SKM-1 treated with dmso at 0.1 percent for 144 hours (cell line): ENCODE measurements at regions not wholly inside any gene's neighbourhood (a gene's known extent, or its start where the extent isn't known, plus 50 kb on each side); places are given as distances from the start of the nearest gene placed in this dataset.

Experiments
- DNase-seq: peaks from one replicate; lab custom pipeline; 2025; ENCODE audit not compliant: unreplicated experiment; lab: John Stamatoyannopoulos, UW

DNA sequence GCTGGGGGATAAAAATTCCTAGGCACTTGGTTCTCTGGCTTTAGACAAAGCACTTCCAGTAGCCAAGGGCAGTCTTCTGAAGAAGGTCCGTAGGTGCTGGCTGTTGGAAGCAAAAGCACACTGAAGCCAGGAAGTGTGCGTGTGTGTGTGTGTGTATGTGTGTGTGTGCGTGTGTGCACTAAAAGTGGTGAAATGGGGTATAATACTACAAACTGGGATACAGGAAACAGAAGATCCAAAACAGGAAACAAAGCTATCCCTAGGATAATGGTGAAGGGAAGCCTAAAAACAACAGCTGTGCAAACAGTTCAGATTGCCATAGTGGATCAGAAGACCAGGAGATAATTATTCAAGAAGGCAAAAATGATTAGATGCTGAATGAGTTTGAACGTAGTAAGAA is 103.4 kb downstream of the IL20RB start:
- no peak for DNase-seq

DNA sequence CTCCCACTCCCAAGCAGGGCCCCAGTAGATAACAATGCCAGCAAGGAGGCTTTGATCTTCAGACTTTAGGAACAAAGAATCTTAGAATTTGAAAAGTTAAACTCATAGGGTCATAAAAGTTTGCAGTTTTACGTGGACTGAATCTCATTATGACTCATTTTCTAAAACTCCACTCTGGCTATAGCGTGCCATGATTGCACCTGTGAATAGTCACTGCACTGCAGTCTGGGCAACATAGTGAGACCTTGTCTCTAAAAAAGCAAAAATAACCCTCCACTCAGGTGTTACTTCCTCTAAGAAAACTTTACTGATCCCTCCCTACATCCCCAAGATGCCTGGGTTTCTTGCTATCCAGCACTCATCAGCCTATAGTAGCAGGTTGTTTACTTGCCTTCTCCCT is 104.5 kb downstream of the IL20RB start:
- no peak for DNase-seq

DNA sequence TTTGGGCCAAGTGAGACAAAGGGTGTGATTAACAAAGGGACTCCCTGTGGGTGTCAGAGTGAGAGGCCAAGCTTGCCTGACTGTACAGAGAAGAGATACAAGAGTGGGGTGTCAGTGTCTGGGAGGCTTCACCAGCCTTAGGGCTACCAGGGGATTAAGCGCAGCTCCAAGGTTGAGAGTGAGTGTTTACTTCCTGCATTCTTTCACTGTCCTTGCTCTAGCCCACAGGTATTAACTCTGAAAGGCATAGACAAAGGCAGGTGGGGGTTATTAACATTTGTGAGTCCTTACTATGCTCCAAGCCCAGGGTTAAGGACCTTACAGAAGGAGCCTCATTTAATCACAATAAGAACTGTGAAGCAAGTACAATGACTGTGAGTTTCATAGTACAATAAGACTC is 107.6 kb downstream of the IL20RB start:
- DNase-seq = no peak

DNA sequence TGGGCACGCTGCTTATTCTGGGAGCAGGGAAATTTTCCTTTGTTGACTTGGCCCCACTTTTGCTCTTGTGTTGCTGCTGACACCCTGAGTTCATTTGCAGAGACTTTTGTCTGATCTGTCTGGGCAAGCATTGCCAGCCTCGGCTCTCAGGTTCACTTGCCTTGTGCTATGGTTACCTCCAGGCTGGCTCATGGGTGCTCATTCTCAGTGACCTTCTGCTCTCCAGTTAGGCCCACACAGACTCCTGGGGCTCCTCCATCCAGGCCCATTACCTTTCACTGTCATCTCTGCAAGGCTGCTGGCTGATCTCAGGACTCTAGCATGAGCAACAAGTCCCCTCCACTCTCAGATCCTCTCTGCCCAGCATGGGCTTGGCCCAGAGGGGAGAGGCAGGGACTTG is 108.3 kb downstream of the IL20RB start:
- no peak for DNase-seq

DNA sequence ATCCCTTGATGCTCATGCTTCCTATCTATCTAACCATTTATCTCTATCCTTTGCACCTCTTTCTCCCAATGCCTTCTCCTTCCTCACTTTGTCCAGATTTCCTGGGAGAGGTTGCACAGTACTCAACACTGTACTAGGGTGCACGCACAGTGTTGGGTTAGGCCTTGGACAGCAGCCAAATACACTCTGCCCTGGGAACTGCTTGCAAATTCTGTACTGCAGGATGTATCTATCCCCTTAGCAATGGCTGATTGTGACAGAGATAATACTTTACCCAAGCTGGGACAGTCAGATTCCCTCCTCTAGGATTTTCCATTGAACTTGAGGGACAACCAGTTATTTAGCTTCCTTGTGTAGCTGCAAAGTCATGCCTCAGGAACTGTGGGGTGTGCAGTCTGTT is 113.3 kb downstream of the IL20RB start:
- DNase-seq = no peak

DNA sequence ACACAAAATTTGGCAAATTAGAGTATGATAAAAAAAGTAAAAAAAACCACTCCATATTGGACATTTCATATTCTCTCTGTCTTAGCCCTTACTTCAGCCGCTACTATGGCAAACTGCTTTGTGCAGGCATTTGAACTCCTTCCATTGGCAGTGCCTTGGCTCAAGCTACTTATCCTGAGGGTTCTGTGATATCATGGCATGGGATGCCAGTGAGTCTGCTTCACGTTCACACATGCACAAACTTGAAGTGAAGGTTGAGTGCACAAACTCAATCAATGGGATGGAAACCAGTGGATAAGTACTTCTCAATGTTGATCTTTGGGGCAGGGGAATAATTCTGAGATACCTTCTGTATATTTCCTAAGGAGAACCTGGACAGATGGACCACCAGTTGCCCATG is 117.2 kb downstream of the IL20RB start:
- DNase-seq = no peak

DNA sequence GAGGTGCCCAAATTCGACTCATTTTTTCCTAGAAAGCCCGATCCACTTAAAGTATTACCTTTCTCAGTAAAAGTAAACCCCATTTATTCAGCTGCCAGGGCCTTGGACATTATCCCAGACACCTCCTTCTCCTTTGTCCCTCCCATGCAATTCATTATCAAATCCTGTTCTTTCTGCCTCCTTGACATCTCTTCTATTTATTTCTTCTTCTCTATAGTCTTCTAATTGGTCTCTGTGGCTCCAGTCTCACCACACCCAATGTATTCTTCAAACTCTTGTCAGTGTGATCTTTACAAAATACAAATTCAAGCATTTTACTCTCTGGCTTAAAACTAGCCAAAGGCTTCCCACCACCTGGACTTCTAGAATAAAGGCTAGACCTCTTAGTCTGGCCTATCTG is 120.3 kb downstream of the IL20RB start:
- no peak for DNase-seq

DNA sequence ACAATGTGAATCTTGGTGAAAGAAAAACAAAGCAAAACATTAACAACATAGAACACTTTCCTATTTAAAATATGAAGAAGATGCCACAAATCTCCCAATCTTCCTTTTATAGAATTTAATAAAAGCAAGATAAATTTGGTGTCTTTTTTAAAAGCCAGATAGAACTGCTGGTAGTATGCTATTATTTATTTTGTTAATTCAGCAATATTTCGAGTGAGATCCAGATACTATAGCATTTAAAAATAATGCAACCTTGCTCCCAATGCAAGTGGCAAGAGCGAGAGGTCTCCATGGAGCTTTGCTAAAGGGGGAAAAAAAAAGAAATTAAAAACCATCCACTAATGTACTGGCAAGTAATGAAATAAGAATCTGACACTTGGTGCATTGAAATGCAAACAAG is 121.8 kb downstream of the IL20RB start:
- no peak for DNase-seq

DNA sequence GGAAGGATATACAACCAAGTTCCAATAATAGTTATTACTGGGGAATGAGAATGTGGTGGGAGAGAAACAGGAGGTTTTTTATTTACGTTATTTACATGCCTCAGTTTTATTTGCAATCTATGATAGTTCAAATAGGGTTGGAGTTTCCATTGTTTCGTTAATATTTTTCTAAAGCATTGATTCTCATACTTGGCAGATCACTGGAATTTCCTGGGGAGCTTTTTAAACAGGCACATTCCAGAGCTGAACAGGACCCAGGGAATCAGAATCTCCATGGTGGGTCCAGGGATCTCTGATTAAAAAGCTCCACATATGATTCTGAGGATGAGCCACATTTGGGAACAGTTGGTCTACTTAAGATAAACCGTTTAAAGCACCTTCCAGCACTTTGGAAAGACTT is 123.9 kb downstream of the IL20RB start:
- DNase-seq = no peak

DNA sequence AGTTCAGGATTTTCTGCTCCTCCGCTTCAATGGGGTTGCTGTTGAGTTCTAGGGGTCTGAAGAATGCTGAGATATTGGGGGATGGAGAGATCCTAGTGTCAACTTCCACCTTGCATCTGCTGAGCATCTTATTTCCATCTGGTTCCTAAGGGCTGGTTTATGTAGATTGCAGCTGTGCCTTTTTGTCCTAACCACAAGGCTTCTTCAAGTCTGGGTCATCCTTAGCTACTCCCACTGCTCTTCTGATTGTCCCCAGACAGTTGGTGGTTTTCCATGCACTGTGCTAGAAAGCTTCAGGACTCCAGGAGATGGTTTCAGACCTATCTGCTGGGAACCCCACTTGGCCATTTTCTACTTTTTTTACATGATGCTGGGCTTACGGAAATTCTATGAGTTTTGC is 125.0 kb downstream of the IL20RB start:
- no peak for DNase-seq

DNA sequence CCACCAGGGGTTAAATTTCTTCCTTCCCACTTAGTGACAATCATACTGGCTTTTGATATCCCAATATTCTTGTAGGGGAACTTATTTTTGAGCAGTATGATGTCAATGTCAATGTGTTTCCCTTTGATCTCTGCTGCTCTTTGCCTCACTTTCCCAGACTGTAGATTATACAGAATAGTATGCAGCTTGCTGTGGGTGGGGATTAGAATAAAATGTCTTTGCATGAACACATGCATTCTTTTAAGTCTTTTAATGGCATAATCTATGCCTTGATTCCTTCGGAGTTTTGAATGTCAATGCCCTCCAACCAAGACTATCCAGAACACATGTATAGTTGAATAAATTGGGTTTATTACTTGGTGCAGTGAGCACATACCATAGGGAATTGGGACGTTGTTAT is 125.5 kb downstream of the IL20RB start:
- no peak for DNase-seq

DNA sequence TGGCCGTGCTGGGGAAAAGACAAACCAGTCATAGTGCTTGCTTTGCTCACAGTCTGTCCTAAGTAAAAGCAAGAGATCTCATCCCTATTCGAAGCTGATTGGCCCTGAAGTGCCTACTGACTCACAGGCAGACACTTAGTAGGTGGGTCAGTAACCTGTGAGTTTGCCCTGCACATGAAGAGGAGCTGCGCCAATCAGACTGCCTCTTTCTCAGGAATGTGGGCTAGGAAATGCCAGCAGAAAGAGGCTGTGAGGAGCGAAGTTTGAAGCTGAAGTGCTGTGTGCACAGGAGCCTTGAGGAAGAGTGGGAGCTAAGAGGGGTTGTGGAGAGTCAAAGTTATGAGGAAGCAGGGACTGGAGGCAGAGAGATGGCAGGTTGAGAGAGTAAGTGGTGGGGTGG is 126.8 kb downstream of the IL20RB start:
- no peak for DNase-seq

DNA sequence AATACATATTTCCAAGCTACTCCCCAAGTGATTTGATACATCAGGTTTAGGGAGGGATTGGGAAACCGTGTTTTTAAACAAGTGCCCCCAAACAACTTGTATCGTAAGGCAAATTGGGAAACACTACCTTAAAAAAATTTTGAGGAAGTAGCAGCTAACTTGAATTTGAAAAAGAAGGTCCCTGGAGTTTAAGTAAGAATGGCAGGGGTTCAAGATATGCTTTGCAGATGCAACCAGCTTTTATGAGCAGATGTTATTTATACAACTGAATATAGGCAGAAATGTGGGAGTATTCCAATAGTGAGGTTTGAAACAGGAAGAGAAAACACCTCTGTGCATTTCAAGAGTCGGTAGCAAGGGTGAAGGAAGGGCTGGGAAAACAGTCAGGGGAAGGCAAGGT is 139.6 kb downstream of the IL20RB start:
- DNase-seq = peak; percentile 20

DNA sequence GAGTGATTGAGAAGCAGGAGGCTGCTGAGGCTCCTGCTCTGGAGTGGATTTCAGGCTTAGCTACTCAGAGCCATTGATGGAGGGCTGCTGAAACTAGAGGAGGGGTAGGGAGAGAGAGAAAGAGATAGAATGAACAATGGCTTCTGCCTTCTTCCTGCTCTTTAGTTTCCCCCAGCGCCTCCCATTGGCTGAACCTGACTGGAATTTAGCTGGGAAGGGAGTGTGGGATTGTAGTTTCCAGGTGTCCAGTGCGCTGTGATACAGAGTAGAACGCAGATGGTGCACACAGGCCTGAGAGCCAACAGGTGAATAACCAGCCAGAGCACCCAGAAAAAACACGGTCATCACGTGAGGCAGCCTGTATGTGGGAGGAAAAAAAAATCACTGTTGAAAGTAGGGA is 140.1 kb downstream of the IL20RB start:
- no peak for DNase-seq

DNA sequence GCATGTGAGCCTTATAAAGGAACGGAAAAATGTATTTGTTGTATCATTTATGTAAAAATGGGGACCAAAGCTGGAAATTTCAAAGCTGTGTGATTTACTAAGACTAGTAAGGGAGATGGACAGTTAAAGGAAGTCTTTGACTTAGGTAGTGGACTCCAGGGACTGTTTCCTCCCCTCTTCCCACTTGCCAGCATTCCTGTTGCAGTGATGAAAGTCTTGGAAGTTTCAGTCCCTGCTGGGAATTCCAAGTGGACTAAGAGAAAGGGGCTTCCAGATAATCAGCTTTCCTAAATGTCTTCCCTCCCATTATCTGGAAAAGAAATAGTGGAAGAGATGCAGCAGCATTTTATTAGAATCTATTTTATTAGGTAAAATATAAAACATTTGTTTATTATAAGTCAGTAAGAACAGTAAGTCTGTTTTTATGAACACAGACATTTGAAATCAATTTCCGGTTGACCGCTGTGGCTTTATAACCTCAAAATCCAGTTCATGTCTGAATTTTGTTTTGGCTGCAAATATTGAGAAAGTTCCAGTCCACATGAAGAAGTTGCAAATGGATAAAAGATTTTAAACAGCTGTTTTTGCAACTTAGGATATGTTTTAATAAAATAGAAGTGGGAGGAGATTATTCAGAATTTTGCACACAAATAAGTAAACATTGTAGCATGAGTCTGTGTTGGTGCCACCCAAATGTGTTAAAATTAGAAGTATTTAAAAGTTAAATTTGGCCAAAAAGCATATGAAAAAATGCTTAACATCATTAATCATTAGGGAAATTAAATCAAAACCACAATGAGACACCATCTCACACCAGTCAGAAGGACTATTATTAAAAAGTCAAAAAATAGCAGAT is 141.8 kb downstream of the IL20RB start:
- no peak for DNase-seq

DNA sequence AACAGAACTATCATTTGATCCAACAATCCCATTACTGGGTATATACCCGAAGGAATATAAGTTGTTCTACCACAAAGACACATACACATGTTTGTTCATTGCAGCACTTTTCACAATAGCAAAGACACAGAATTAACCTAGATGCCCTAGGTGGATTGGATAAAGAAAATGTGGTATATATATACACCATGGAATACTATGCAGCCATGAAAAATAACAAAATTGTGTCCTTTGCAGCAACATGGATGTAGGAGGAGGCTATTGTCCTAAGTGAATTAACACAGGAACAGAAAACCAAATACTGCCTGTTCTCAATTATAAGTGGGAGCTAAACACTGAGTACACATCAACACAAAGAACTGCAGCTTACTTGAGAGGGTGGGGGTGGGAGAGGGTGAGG is 142.5 kb downstream of the IL20RB start:
- no peak for DNase-seq

DNA sequence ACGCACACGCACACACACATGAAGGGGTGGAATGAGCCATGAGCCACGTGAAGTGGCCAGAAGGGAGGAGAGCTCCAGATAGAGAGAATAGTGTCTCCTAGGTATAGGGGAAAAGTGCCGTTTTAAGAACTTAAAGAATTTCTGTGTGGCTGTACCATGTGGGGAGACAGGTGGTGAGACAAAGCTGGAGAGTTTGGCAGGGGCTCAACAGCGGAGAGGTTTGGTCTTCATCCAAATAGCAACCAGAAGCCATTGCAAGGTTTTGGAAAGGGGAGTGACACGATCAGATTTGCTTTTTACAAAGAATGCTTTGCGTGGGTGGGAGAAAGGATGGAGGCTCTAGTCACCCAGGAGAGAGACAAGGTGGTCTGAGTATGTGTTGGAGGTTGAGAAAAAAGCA is 146.0 kb downstream of the IL20RB start:
- DNase-seq = no peak

DNA sequence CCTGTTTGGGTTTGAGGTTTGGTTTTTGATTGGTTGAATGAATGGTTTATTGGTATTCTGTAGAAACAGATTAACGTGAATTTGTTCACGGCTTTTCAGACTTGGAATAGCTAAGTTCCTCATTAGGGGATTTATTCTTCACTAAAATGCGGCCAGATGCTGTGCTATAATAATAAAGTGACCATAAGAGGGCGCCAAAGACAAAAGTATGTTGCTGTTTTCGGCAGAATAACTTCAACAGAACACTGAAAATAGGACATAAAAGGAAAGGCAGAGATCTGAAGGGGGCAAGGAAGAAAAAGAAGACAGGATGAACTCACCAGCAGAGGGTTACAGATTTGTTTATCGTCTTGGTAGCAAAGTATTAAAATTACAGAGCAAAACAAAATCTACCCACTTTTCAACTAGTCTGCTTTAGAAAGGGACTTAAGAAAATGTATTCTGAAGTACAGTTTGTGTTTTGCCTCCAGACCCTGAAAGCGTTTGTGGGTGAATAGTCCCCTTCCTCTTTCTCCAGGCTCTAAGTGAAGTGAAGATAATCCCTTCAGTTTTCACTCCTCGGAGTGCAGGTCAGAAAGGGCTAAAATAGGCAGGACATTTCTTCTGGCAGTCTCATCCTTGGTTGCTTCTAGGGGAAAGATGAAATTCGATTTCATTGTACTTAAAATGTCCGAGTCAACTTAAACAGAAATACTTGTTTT is 147.6 kb downstream of the IL20RB start:
- peak; percentile 75 for DNase-seq

DNA sequence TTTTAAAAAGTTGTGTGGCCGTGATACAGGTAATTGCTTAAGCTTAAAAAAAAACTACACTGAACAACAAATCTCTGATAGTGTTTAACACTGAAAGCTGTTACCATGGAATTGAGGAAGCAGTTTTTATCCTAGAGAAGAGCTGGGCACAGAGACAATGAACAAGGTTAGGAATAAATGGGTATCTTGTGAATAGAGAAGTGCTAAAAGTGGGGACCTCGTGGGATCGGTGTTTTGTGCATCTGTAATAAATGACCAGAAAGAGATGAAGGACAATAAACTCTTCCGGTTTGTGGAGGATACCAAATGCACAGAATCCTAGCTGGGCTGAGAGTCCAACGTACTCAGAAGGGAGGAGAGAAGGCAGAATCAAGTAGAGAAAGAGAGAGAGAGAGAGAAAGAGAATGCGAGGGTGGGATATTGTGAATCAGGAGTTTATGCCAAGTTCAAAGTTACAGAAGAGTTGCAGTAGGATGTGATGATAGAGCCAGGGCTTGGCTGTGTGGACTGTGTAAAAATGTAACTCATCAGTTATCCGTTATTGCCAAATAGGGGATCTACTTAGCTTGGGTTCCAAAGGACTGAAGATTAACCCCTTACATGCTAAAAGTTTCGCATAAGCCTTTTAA is 148.9 kb downstream of the IL20RB start:
- no peak for DNase-seq

DNA sequence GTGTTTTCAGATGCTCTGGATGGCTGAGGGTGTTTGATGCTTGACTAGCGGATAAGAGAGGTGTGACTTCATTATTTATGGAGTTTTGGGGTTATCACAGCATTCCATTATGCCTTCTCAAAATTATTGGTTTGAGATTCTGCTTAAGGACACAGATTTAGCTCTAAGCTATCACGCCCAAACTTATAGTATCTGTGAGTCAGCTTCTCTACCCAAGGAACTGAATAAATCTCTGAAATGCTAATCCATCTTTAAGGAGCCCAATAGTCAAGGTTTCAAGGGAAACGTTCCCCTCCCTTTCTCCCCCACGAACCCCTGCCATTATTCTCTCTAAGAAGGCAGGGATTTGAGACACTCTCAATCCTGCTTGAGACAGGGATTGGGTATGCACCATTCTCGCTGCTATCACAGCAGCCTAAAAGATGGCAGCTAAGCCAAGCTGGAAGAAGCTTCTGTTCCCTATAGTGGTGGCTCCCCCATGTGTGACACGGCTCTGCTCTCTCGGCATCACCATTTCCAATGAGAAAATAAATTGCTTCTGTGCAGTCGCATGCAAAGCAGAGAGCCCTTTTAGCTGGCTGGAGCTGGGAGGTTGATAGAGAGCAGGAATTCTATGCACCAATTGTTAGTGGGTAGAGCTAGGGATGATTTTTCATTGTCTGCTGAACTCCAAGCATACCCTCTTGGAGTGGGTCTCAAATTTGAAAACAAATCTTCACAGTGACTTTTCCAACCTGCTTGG is 151.1 kb downstream of the IL20RB start:
- DNase-seq = no peak

DNA sequence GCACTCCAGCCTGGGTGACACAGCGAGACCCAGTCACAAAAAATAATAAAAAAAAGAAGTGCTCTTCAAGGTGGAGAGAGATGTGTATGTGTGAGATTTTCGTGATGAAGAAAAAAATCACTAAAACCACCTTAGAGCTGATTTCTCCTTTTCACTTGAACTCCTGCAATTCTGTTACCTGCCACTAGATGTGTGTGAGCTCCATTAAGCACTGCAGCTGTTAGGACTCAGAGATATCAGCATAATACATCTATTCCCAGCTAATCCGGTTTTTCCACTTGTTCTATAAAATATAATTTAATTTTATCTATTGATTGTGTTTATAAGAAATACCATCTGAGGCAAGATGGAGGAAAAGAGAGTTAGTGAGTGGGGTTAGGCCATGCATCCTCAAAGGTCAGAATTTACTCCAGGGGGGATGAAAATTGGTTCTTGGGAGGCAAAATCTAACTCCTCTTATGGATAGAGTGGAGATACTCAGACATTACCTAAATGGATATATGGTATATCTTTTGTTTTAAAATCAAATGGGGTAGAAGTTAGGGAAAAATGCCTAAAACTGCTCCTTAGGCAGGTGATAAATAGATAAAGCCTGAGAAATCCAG is 152.7 kb downstream of the IL20RB start:
- DNase-seq = peak; percentile 31
